GM18517 (cell line): ENCODE measurements at regions not wholly inside any gene's neighbourhood (a gene's known extent, or its start where the extent isn't known, plus 50 kb on each side); places are given as distances from the start of the nearest gene placed in this dataset.

Experiments
- ATAC-seq: cut with Tn5 transposase; IDR thresholded peaks from one replicate; pipeline ENCODE4 v1.9.1; 2021; ENCODE audit warnings: mild to moderate bottlenecking, moderate library complexity; ENCODE audit not compliant: unreplicated experiment

GRCh38 chr2:51120754-51121280, 88.9 kb upstream of the NRXN1 start:
- no peak for ATAC-seq

- ATAC-seq: no peak
Observed at GRCh38 chr2:51111532-51111931, 79.6 kb upstream of the NRXN1 start.

- ATAC-seq: no peak
Observed at GRCh38 chr2:51108794-51109193, 76.9 kb upstream of the NRXN1 start.

GRCh38 chr2:51107841-51108240, 75.9 kb upstream of the NRXN1 start:
- ATAC-seq: no peak

GRCh38 chr2:51105811-51106210, 73.9 kb upstream of the NRXN1 start:
- ATAC-seq: no peak

GRCh38 chr2:51103205-51103604, 71.3 kb upstream of the NRXN1 start:
- no peak for ATAC-seq

GRCh38 chr2:51093016-51093415, 61.1 kb upstream of the NRXN1 start:
- ATAC-seq: no peak

- no peak for ATAC-seq
Observed at GRCh38 chr2:51085420-51086068, 53.6 kb upstream of the NRXN1 start.

- no peak for ATAC-seq
Observed at GRCh38 chr2:51084750-51085149, 52.8 kb upstream of the NRXN1 start.
